GM12878 (cell line): ENCODE measurements at regions not wholly inside any gene's neighbourhood (a gene's known extent, or its start where the extent isn't known, plus 50 kb on each side); places are given as distances from the start of the nearest gene placed in this dataset.

Experiments used
- ATAC-seq: fragments of 200-7000 bp; cut with Tn5 transposase; 3 replicates; pipeline ENCODE4 v1.9.1; 2020; ENCODE audit warnings: mild to moderate bottlenecking, moderate library complexity
- BruUV-seq: library from RNA; stranded (reverse); fragments of 400-500 nt; replicated peaks from 2 replicates; lab custom pipeline; 2021; lab: Mats Ljungman, UMichigan
- CTCF ChIA-PET: fragments of 300-600 bp; sonication (Branson Sonifier 250); formaldehyde crosslinking; extraction: SDS; loops from one replicate; lab custom pipeline; 2021; ENCODE audit warnings: inconsistent platforms; lab: Yijun Ruan, JAX
- POLR2A ChIA-PET: fragments of 350-600 bp; formaldehyde crosslinking; extraction: SDS; loops from one replicate; lab custom pipeline; 2021; ENCODE audit warnings: inconsistent platforms; lab: Charles Lee
- RAD21 ChIA-PET: fragments of 300-600 bp; sonication (Branson Sonifier 250); formaldehyde crosslinking; loops from one replicate; lab custom pipeline; 2023; ENCODE audit warnings: antibody characterized with exemption; ENCODE audit not compliant: unreplicated experiment; lab: Charles Lee
- SMC1A ChIA-PET: fragments of 300-600 bp; sonication (Branson Sonifier 250); formaldehyde crosslinking; loops from one replicate; lab custom pipeline; 2023; ENCODE audit not compliant: unreplicated experiment, uncharacterized antibody; lab: Charles Lee
- DNase-seq: peaks from one replicate; pipeline ENCODE4 v3.0.0-alpha.2; 2011; ENCODE audit warnings: low read depth, low spot score
- FAIRE-seq: peaks from 3 replicates; lab custom pipeline; 2011; peaks lifted over from hg19 to GRCh38; lab: Jason Lieb, UNC
- H2AFZ ChIP-seq: 2 replicates; pipeline ENCODE4 v1.6.0; 2011; ENCODE audit warnings: low read depth, low read length, control low read depth; ENCODE audit not compliant: control insufficient read depth
- H3K27ac ChIP-seq: 2 replicates; pipeline ENCODE4 v1.5.1; 2011; ENCODE audit warnings: control low read depth; ENCODE audit not compliant: control insufficient read depth, insufficient read depth
- H3K27me3 ChIP-seq, 2 experiments: replicated peaks in 1 of 2; 2 replicates each; pipeline versions ENCODE4 v1.6.0 to v1.6.1; 2011; ENCODE audit warnings: low read length in 1 of 2; ENCODE audit not compliant: control insufficient read depth in 2 of 2, insufficient read depth in 2 of 2
- H3K36me3 ChIP-seq, 2 experiments: 2 replicates each; pipeline ENCODE4 v1.5.1; 2011; ENCODE audit warnings: low read length in 1 of 2; ENCODE audit not compliant: control insufficient read depth in 2 of 2, insufficient read depth in 2 of 2
- H3K4me1 ChIP-seq: 2 replicates; pipeline ENCODE4 v1.6.1; 2011; ENCODE audit warnings: mild to moderate bottlenecking, low read length, moderate library complexity, mixed read lengths; ENCODE audit not compliant: control insufficient read depth, insufficient read depth
- H3K4me2 ChIP-seq: 2 replicates; pipeline ENCODE4 v1.6.0; 2011; ENCODE audit warnings: control low read depth; ENCODE audit not compliant: control insufficient read depth, insufficient read depth
- H3K4me3 ChIP-seq: fragments of 200-600 bp; sonication (generic); 2 replicates; pipeline ENCODE4 v1.5.1; 2016
- H3K79me2 ChIP-seq: 2 replicates; pipeline ENCODE4 v1.6.0; 2011; ENCODE audit warnings: low read length; ENCODE audit not compliant: control insufficient read depth, insufficient read depth
- H3K9ac ChIP-seq: 2 replicates; pipeline ENCODE4 v1.8.0; 2011; ENCODE audit warnings: low read length, control low read depth, mixed read lengths; ENCODE audit not compliant: control insufficient read depth, insufficient read depth
- H3K9me3 ChIP-seq: replicated peaks from 3 replicates; pipeline ENCODE4 v1.5.1; 2011; ENCODE audit warnings: mild to moderate bottlenecking, low read length; ENCODE audit not compliant: control insufficient read depth, insufficient read depth
- H4K20me1 ChIP-seq: 2 replicates; pipeline ENCODE4 v1.6.0; 2011; ENCODE audit not compliant: control insufficient read depth, insufficient read depth
- EED ChIP-seq: sonication (generic); IDR thresholded peaks from 2 replicates; pipeline ENCODE4 v1.6.1; 2016; ENCODE audit warnings: antibody characterized with exemption, low read depth
- GABPA ChIP-seq: IDR thresholded peaks from 2 replicates; pipeline ENCODE4 v1.6.1; 2014; ENCODE audit warnings: antibody characterized with exemption, low read depth, mild to moderate bottlenecking, inconsistent platforms
- WGBS: methylation state at CpG from one replicate; pipeline ENCODE4 v1.1.6; 2016; ENCODE audit warnings: low lambda C conversion rate; ENCODE audit not compliant: insufficient replicate concordance, insufficient coverage; ENCODE audit errors: missing lambda C conversion rate; 5-methylcytosine and 5-hydroxymethylcytosine counted together
- in situ Hi-C: fragments of 300-500 bp; cut with MboI; formaldehyde crosslinking; loops from 9 replicates; pipeline ENCODE4 v1.14.3; 2018; ENCODE audit warnings: mixed read lengths
- intact Hi-C: fragments of 100-400 bp; cut with micrococcal nuclease; formaldehyde crosslinking; loops from one replicate; pipeline ENCODE4 v1.14.2; 2022; ENCODE audit not compliant: unreplicated experiment
- TF ChIP-seq, protein P1 (sequence below): fragments of 450-650 bp; IDR thresholded peaks from 2 replicates; pipeline ENCODE4 v1.6.1; 2016; ENCODE audit warnings: mild to moderate bottlenecking, moderate library complexity, borderline replicate concordance

GRCh38 chr5:148748702-148749392, 77.6 kb upstream of the ADRB2 start:
- H4K20me1 ChIP-seq: no peaks in the 10 kb centered on the region
- no peak overlapping the region for H2AFZ ChIP-seq
- RAD21 ChIA-PET: no interaction called here
- H3K27ac ChIP-seq: no peak overlapping the region
- SMC1A ChIA-PET: interaction anchor here (0.8 to 2.6 kb wide), 5 partner anchors 13 to 100 kb away, joined by 3 to 14 read pairs (median 5); no protein-coding TSS in a partner anchor
- no peak overlapping the region for H3K4me2 ChIP-seq
- no peaks in the 10 kb centered on the region for H3K36me3 ChIP-seq
- no peaks in the 10 kb centered on the region for H3K79me2 ChIP-seq
- no peaks in the 10 kb centered on the region for H3K27me3 ChIP-seq
- FAIRE-seq (no peak), ATAC-seq (no peak), DNase-seq (no peak)
- no peak for TF ChIP-seq EED
- TF ChIP-seq GABPA: no peak
- TF ChIP-seq, protein P1, sequence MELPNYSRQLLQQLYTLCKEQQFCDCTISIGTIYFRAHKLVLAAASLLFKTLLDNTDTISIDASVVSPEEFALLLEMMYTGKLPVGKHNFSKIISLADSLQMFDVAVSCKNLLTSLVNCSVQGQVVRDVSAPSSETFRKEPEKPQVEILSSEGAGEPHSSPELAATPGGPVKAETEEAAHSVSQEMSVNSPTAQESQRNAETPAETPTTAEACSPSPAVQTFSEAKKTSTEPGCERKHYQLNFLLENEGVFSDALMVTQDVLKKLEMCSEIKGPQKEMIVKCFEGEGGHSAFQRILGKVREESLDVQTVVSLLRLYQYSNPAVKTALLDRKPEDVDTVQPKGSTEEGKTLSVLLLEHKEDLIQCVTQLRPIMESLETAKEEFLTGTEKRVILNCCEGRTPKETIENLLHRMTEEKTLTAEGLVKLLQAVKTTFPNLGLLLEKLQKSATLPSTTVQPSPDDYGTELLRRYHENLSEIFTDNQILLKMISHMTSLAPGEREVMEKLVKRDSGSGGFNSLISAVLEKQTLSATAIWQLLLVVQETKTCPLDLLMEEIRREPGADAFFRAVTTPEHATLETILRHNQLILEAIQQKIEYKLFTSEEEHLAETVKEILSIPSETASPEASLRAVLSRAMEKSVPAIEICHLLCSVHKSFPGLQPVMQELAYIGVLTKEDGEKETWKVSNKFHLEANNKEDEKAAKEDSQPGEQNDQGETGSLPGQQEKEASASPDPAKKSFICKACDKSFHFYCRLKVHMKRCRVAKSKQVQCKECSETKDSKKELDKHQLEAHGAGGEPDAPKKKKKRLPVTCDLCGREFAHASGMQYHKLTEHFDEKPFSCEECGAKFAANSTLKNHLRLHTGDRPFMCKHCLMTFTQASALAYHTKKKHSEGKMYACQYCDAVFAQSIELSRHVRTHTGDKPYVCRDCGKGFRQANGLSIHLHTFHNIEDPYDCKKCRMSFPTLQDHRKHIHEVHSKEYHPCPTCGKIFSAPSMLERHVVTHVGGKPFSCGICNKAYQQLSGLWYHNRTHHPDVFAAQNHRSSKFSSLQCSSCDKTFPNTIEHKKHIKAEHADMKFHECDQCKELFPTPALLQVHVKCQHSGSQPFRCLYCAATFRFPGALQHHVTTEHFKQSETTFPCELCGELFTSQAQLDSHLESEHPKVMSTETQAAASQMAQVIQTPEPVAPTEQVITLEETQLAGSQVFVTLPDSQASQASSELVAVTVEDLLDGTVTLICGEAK: no peak
- CTCF ChIA-PET: interaction anchor here (1.0 to 12.7 kb wide), 4 partner anchors 18 to 247 kb away, joined by 3 to 152 read pairs (median 19); no protein-coding TSS in a partner anchor
- POLR2A ChIA-PET: no interaction called here
- intact Hi-C loops: loop anchor here (5.0 kb wide), 2 partner anchors 43 to 58 kb away; no protein-coding TSS in a partner anchor
- BruUV-seq: no TSS peak
- H3K9ac ChIP-seq: no peak overlapping the region
- 32% methylated on average over 4 of the region's 4 CpGs for WGBS
- H3K4me3 ChIP-seq: no peak overlapping the region
- H3K9me3 ChIP-seq: no peaks in the 10 kb centered on the region
- H3K4me1 ChIP-seq: peaks cover 9% of the 10 kb centered on the region
- in situ Hi-C loops: no loop called here
